Activated CD8-positive, alpha-beta T cell treated with anti-CD3 and anti-CD28 coated beads, Interleukin-2, amount 10 ng/mL, durations not matched to agents 7 days and 5 days (primary cell): ENCODE measurements at regions not wholly inside any gene's neighbourhood (a gene's known extent, or its start where the extent isn't known, plus 50 kb on each side); places are given as distances from the start of the nearest gene placed in this dataset.

Experiments used
- ATAC-seq: fragments of 150-1000 bp; cut with Tn5 transposase; one replicate; pipeline ENCODE4 v1.10.0; 2021; ENCODE audit warnings: moderate library complexity
- CTCF ChIA-PET: fragments of 350-600 bp; sonication (Branson Sonifier 250); formaldehyde crosslinking; loops from one replicate; lab custom pipeline; 2021; ENCODE audit warnings: antibody characterized with exemption; lab: Charles Lee
- POLR2A ChIA-PET: fragments of 350-600 bp; sonication (Branson Sonifier 250); formaldehyde crosslinking; loops from one replicate; lab custom pipeline; 2021; ENCODE audit warnings: antibody characterized with exemption; lab: Charles Lee
- DNase-seq: peaks from one replicate; pipeline ENCODE4 v3.0.0-alpha.2; 2020
- H3K27ac Mint-ChIP-seq: one replicate; pipeline ENCODE4 v1.8.0; 2021; ENCODE audit warnings: mild to moderate bottlenecking, mixed read lengths
- H3K27me3 Mint-ChIP-seq: one replicate; pipeline ENCODE4 v1.8.0; 2021; ENCODE audit warnings: low read depth, mixed read lengths
- H3K36me3 Mint-ChIP-seq: one replicate; pipeline ENCODE4 v1.8.0; 2021; ENCODE audit warnings: low read depth, mixed read lengths
- H3K4me1 Mint-ChIP-seq: one replicate; pipeline ENCODE4 v1.8.0; 2021; ENCODE audit warnings: low read depth, mixed read lengths
- H3K4me3 Mint-ChIP-seq: one replicate; pipeline ENCODE4 v1.8.0; 2021; ENCODE audit warnings: mild to moderate bottlenecking, mixed read lengths
- H3K9me3 Mint-ChIP-seq: one replicate; pipeline ENCODE4 v1.8.0; 2022; ENCODE audit warnings: mixed read lengths; ENCODE audit not compliant: insufficient read depth

GRCh38 chr14:40119765-40120164 is 687.5 kb upstream of the FBXO33 start:
- Mint-ChIP-seq H3K9me3 (no peaks in the 10 kb centered on the region), H3K27ac (no peak overlapping the region), H3K4me1 (no peaks in the 10 kb centered on the region), H3K4me3 (no peak overlapping the region), H3K27me3 (no peaks in the 10 kb centered on the region), H3K36me3 (no peaks in the 10 kb centered on the region)
- CTCF ChIA-PET, result no interaction called here
- POLR2A ChIA-PET, result no interaction called here
- DNase-seq (no peak), ATAC-seq (no peak)

DNA sequence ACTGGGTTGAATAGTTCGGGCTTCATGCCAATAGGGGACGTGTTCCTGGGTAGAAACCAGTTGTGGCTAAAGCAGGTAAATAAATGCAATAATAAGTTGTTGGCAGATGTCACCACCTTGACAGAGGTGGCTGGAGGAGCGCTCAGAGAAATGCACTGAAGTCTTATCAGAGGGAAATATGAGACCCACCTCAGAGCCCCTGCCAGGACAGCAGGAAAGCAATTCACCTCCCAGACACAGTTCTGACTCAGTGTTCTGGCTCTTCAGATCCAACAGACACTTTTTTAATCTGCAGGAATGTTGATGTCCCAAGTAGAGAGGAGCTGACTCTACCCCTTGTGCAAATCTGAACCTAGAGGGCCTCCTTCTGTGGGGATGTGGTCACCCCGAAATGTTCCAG is 687.1 kb upstream of the FBXO33 start:
- DNase-seq (no peak), ATAC-seq (no peak)
- Mint-ChIP-seq H3K27ac (no peak overlapping the region), H3K27me3 (no peaks in the 10 kb centered on the region), H3K9me3 (no peaks in the 10 kb centered on the region), H3K4me1 (no peaks in the 10 kb centered on the region), H3K36me3 (no peaks in the 10 kb centered on the region), H3K4me3 (no peak overlapping the region)
- POLR2A ChIA-PET, result no interaction called here
- CTCF ChIA-PET, result no interaction called here

GRCh38 chr14:40115583-40115982 is 683.4 kb upstream of the FBXO33 start:
- no peaks in the 10 kb centered on the region for H3K9me3 Mint-ChIP-seq
- H3K4me3 Mint-ChIP-seq, result no peak overlapping the region
- DNase-seq (no peak), ATAC-seq (no peak)
- H3K36me3 Mint-ChIP-seq, result no peaks in the 10 kb centered on the region
- no peaks in the 10 kb centered on the region for H3K4me1 Mint-ChIP-seq
- no peak overlapping the region for H3K27ac Mint-ChIP-seq
- ChIA-PET CTCF (no interaction called here), POLR2A (no interaction called here)
- H3K27me3 Mint-ChIP-seq, result no peaks in the 10 kb centered on the region

- POLR2A ChIA-PET, result no interaction called here
- Mint-ChIP-seq H3K4me1 (no peaks in the 10 kb centered on the region), H3K27me3 (no peaks in the 10 kb centered on the region), H3K4me3 (no peak overlapping the region), H3K27ac (no peak overlapping the region), H3K9me3 (peaks cover 5% of the 10 kb centered on the region), H3K36me3 (no peaks in the 10 kb centered on the region)
- CTCF ChIA-PET, result no interaction called here
- DNase-seq (no peak), ATAC-seq (no peak)
These were observed 681.4 kb upstream of the FBXO33 start for GRCh38 chr14:40113671-40114070.

DNA sequence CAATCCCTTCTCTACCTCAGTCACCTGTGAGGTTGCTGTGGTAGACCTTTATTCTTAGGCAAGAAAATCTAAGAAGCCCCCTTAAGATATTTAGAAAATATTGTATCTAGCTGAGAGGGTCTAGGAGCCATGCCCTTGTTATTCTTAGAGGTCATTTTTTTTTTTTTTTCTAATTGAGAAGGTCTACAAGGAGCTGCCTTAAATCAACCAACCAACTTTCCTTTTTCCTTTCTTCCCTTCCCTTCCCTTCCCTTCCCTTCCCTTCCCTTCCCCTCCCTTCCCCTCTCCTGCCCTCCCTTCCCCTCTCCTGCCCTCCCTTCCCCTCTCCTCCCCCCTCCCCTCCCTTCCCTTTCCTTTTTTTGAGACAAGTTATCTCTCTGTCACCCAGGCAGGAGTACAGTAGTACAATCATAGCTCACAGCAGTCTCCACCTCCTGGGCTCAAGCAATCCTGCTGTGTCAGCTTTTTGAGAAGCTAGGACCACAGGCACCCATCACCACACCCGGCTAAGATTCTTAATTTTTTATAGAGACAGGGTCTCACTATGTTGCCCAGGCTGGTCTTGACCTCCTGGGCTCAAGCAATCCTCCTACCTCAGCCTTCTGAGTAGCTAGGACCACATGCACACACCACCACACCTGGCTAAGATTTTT is 668.4 kb upstream of the FBXO33 start:
- no peak for ATAC-seq
- peaks cover 6% of the 10 kb centered on the region for H3K9me3 Mint-ChIP-seq
- H3K4me3 Mint-ChIP-seq, result no peak overlapping the region
- no peaks in the 10 kb centered on the region for H3K4me1 Mint-ChIP-seq
- CTCF ChIA-PET, result no interaction called here
- no peak for DNase-seq
- H3K36me3 Mint-ChIP-seq, result no peaks in the 10 kb centered on the region
- no peak overlapping the region for H3K27ac Mint-ChIP-seq
- no peaks in the 10 kb centered on the region for H3K27me3 Mint-ChIP-seq
- POLR2A ChIA-PET, result no interaction called here

DNA sequence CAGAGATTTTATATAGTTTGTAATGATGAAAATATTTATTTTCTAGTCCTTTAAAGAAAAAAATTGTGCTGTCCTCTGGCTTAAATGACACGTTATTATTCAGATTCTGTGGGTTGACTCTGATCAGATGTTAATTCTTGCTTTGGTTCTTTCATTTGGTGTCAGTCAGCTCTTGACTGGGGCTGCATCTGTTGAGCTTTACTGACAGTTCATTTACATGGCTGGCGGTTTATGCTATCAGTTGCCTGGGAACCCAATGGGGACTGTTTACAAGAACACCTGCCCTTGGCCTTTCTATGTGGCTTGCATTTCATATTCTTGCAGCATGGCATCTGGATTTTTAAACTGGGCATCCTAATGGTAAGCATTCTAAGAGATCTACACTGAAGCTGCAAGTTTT is 667.1 kb upstream of the FBXO33 start:
- no peaks in the 10 kb centered on the region for H3K27me3 Mint-ChIP-seq
- no peak for DNase-seq
- ATAC-seq, result no peak
- no peaks in the 10 kb centered on the region for H3K4me1 Mint-ChIP-seq
- CTCF ChIA-PET, result no interaction called here
- H3K27ac Mint-ChIP-seq, result no peak overlapping the region
- H3K4me3 Mint-ChIP-seq, result no peak overlapping the region
- POLR2A ChIA-PET, result no interaction called here
- no peaks in the 10 kb centered on the region for H3K36me3 Mint-ChIP-seq
- H3K9me3 Mint-ChIP-seq, result peaks cover 6% of the 10 kb centered on the region

GRCh38 chr14:40098468-40098867 is 666.2 kb upstream of the FBXO33 start:
- Mint-ChIP-seq H3K36me3 (no peaks in the 10 kb centered on the region), H3K27ac (no peak overlapping the region), H3K4me1 (no peaks in the 10 kb centered on the region), H3K27me3 (no peaks in the 10 kb centered on the region), H3K4me3 (no peak overlapping the region), H3K9me3 (peaks cover 6% of the 10 kb centered on the region)
- ATAC-seq, result no peak
- POLR2A ChIA-PET, result no interaction called here
- CTCF ChIA-PET, result no interaction called here
- no peak for DNase-seq

DNA sequence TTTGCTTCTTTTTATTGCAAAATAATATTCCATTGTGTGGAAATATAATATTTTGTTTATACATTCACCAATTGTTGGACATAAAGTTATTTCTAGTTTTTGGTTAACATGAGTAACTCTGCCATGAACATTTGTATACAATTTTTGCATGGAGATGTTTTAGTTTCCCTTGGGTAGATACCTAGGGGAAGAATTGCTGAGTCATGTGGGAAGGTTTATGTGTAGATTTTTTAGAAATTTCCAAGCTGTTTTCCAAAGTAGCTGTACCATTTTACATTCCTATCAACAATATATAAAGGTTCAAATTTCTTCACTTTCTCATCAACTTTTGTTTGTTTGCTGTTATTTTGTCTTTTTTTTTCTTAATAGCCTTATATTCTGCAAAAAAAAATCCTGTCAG is 664.7 kb upstream of the FBXO33 start:
- peaks cover 9% of the 10 kb centered on the region for H3K9me3 Mint-ChIP-seq
- no peaks in the 10 kb centered on the region for H3K4me1 Mint-ChIP-seq
- no peak for ATAC-seq
- CTCF ChIA-PET, result no interaction called here
- no peaks in the 10 kb centered on the region for H3K36me3 Mint-ChIP-seq
- POLR2A ChIA-PET, result no interaction called here
- no peaks in the 10 kb centered on the region for H3K27me3 Mint-ChIP-seq
- no peak overlapping the region for H3K27ac Mint-ChIP-seq
- no peak for DNase-seq
- H3K4me3 Mint-ChIP-seq, result no peak overlapping the region

DNA sequence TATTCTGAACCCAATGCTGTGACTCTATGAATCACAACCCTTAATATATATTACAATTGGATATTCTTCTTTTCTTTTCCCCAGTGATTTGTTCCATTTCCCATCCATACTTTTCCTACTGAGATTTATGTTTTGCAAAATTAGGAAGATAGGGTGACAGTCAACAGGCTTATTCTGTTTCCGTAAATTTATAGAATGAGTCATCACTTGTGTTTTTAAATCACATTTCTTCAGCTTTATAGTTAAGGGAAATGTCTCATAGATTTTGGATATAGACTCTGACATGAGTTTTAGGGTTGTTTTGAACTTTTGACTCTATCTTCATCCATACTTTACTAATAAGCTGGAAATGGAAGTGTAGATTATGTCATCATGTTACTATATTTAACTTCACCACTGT is 661.6 kb upstream of the FBXO33 start:
- Mint-ChIP-seq H3K9me3 (peaks cover 15% of the 10 kb centered on the region), H3K36me3 (no peaks in the 10 kb centered on the region), H3K4me3 (no peak overlapping the region), H3K27ac (no peak overlapping the region), H3K27me3 (no peaks in the 10 kb centered on the region), H3K4me1 (no peaks in the 10 kb centered on the region)
- DNase-seq (no peak), ATAC-seq (no peak)
- ChIA-PET CTCF (no interaction called here), POLR2A (no interaction called here)

- ChIA-PET CTCF (no interaction called here), POLR2A (no interaction called here)
- Mint-ChIP-seq H3K4me3 (no peak overlapping the region), H3K9me3 (peaks cover 5% of the 10 kb centered on the region), H3K27ac (no peak overlapping the region), H3K4me1 (no peaks in the 10 kb centered on the region), H3K27me3 (no peaks in the 10 kb centered on the region), H3K36me3 (no peaks in the 10 kb centered on the region)
- DNase-seq (no peak), ATAC-seq (no peak)
These were observed 641.9 kb upstream of the FBXO33 start for GRCh38 chr14:40074169-40074568.

DNA sequence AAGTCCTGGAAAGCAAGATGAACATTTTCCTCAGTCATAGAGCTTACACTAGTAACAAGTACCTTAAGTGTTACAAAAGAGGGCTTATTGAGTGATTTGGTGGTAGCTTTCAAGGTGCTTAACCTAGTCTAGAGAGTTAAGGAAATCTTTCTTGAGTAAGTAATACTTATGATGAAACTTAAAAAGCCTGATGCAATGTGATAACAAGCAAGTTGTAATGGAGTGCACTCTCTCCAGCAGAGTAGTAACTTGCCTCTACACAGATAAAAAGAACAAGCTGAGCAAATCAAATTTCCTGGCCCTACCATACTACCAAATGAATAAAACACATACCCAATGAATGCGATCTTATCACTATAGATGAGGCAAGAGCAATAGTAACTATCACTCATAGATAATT is 639.9 kb upstream of the FBXO33 start:
- Mint-ChIP-seq H3K4me1 (no peaks in the 10 kb centered on the region), H3K27me3 (no peaks in the 10 kb centered on the region), H3K9me3 (peaks cover 5% of the 10 kb centered on the region), H3K4me3 (no peak overlapping the region), H3K27ac (no peak overlapping the region), H3K36me3 (no peaks in the 10 kb centered on the region)
- ATAC-seq (no peak), DNase-seq (no peak)
- CTCF ChIA-PET, result no interaction called here
- POLR2A ChIA-PET, result no interaction called here

GRCh38 chr14:40058901-40059897 is 627.0 kb upstream of the FBXO33 start:
- H3K36me3 Mint-ChIP-seq, result no peaks in the 10 kb centered on the region
- ChIA-PET POLR2A (no interaction called here), CTCF (no interaction called here)
- H3K27me3 Mint-ChIP-seq, result no peaks in the 10 kb centered on the region
- DNase-seq, result no peak
- no peak for ATAC-seq
- no peak overlapping the region for H3K4me3 Mint-ChIP-seq
- peaks cover 7% of the 10 kb centered on the region for H3K9me3 Mint-ChIP-seq
- no peaks in the 10 kb centered on the region for H3K4me1 Mint-ChIP-seq
- no peak overlapping the region for H3K27ac Mint-ChIP-seq
